ENCODE measurements at regions not wholly inside any gene's neighbourhood (a gene's known extent, or its start where the extent isn't known, plus 50 kb on each side); places are given as distances from the start of the nearest gene placed in this dataset.

DNA sequence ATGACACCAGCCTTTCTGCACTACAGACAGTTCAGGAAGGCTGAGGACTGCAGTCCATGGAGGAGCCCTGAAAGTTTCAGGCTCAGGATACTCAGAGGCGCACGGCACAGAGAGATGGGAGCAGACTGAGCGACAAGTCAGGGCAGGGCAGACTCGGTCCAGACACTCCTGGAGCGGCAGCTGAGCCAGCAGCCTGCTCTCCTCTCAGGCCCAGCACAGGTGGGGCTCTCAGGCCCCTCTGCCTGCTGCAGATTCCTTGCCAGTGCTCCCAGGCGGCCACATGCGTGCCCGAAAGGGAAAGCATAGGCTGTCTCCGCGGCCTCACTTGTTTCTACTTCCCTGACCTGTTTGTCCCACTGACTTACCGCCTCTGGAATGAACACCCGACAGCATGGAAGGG lies 228.3 kb downstream of the IRX2 start:
- no peak overlapping the region for H2AFZ ChIP-seq (ENCODE audit: low read length)
- no peak for TF ChIP-seq CTCF (conservative IDR thresholded peaks at IDR 0.05; ENCODE audit: low read length)
- TF ChIP-seq EZH2phosphoT487 (IDR thresholded peaks at IDR 0.05; ENCODE audit: borderline replicate concordance): no peak

GRCh38 chr5:2522372-2522771 lies 229.1 kb downstream of the IRX2 start:
- no peaks in the 10 kb centered on the region for H3K4me1 ChIP-seq (ENCODE audit: insufficient read depth, low read length, poor library complexity, severe bottlenecking)
- no peaks in the 10 kb centered on the region for H3K9me2 ChIP-seq (replicated peaks; ENCODE audit: low read depth, low read length)
- no peak overlapping the region for H3K4me3 ChIP-seq (ENCODE audit: low read length, poor library complexity, severe bottlenecking)
- H3K27me3 ChIP-seq (ENCODE audit: insufficient read depth, low read length, poor library complexity, severe bottlenecking): no peaks in the 10 kb centered on the region
- H3K9ac ChIP-seq (ENCODE audit: low read depth, low read length, poor library complexity, severe bottlenecking): no peak overlapping the region
- no peak for TF ChIP-seq CTCF (conservative IDR thresholded peaks at IDR 0.05; ENCODE audit: low read length)
- no peak for TF ChIP-seq EZH2phosphoT487 (IDR thresholded peaks at IDR 0.05; ENCODE audit: borderline replicate concordance)
- H3K9me3 ChIP-seq (ENCODE audit: insufficient read depth, low read depth, low read length): peaks cover 15% of the 10 kb centered on the region; the same call in 1 of the 2 replicates
- no peak overlapping the region for H2AFZ ChIP-seq (ENCODE audit: low read length)
- H4K20me1 ChIP-seq (ENCODE audit: insufficient read depth, low read length, poor library complexity, severe bottlenecking): no peaks in the 10 kb centered on the region
- no peaks in the 10 kb centered on the region for H3K36me3 ChIP-seq (ENCODE audit: insufficient read depth, low read length)
- H3F3A ChIP-seq (ENCODE audit: low read depth): no peaks in the 10 kb centered on the region
- no peaks in the 10 kb centered on the region for H3K79me2 ChIP-seq (ENCODE audit: insufficient read depth, low read length)
- H3K4me2 ChIP-seq (ENCODE audit: low read depth, low read length, poor library complexity, severe bottlenecking): no peak overlapping the region

More for the DNA sequence above, 228.3 kb downstream of the IRX2 start:
- Histone ChIP-seq H3K9ac (ENCODE audit: low read depth, low read length, poor library complexity, severe bottlenecking) (no peak overlapping the region), H3K27me3 (ENCODE audit: insufficient read depth, low read length, poor library complexity, severe bottlenecking) (no peaks in the 10 kb centered on the region), H3K4me2 (ENCODE audit: low read depth, low read length, poor library complexity, severe bottlenecking) (no peak overlapping the region), H4K20me1 (ENCODE audit: insufficient read depth, low read length, poor library complexity, severe bottlenecking) (no peaks in the 10 kb centered on the region), H3K9me2 (replicated peaks; ENCODE audit: low read depth, low read length) (no peaks in the 10 kb centered on the region), H3K36me3 (ENCODE audit: insufficient read depth, low read length) (no peaks in the 10 kb centered on the region), H3K4me1 (ENCODE audit: insufficient read depth, low read length, poor library complexity, severe bottlenecking) (no peaks in the 10 kb centered on the region), H3K4me3 (ENCODE audit: low read length, poor library complexity, severe bottlenecking) (no peak overlapping the region), H3K9me3 (ENCODE audit: insufficient read depth, low read depth, low read length) (peaks cover 15% of the 10 kb centered on the region; the same call in 1 of the 2 replicates), H3K79me2 (ENCODE audit: insufficient read depth, low read length) (no peaks in the 10 kb centered on the region), H3F3A (ENCODE audit: low read depth) (no peaks in the 10 kb centered on the region)

GRCh38 chr5:2519153-2519552 lies 232.3 kb downstream of the IRX2 start:
- Histone ChIP-seq H3K27me3 (ENCODE audit: insufficient read depth, low read length, poor library complexity, severe bottlenecking) (no peaks in the 10 kb centered on the region), H2AFZ (ENCODE audit: low read length) (no peak overlapping the region)

More at GRCh38 chr5:2519153-2519552, 232.3 kb downstream of the IRX2 start:
- Histone ChIP-seq H3K4me3 (ENCODE audit: low read length, poor library complexity, severe bottlenecking) (no peak overlapping the region), H3K9ac (ENCODE audit: low read depth, low read length, poor library complexity, severe bottlenecking) (no peak overlapping the region), H3K4me1 (ENCODE audit: insufficient read depth, low read length, poor library complexity, severe bottlenecking) (no peaks in the 10 kb centered on the region), H3K36me3 (ENCODE audit: insufficient read depth, low read length) (no peaks in the 10 kb centered on the region), H4K20me1 (ENCODE audit: insufficient read depth, low read length, poor library complexity, severe bottlenecking) (no peaks in the 10 kb centered on the region), H3K4me2 (ENCODE audit: low read depth, low read length, poor library complexity, severe bottlenecking) (no peak overlapping the region), H3K79me2 (ENCODE audit: insufficient read depth, low read length) (no peaks in the 10 kb centered on the region), H3F3A (ENCODE audit: low read depth) (no peaks in the 10 kb centered on the region), H3K9me3 (ENCODE audit: insufficient read depth, low read depth, low read length) (peaks cover 2% of the 10 kb centered on the region; the same call in 1 of the 2 replicates), H3K9me2 (replicated peaks; ENCODE audit: low read depth, low read length) (no peaks in the 10 kb centered on the region)
- TF ChIP-seq EZH2phosphoT487 (IDR thresholded peaks at IDR 0.05; ENCODE audit: borderline replicate concordance): no peak
- no peak for TF ChIP-seq CTCF (conservative IDR thresholded peaks at IDR 0.05; ENCODE audit: low read length)

Measured in Loucy (cell line).